Tibial artery (tissue), 4 donors: ENCODE measurements at regions not wholly inside any gene's neighbourhood (a gene's known extent, or its start where the extent isn't known, plus 50 kb on each side); places are given as distances from the start of the nearest gene placed in this dataset.

ENCODE experiments used
- DNase-seq, 2 donors: peaks; one replicate each; pipeline ENCODE4 v3.0.0-alpha.2; 2019
- H3K27ac ChIP-seq, 2 donors: fragments of 200-600 bp; sonication (generic) in 1 of 2; 1 replicate in 1 of 2; 2 replicates in 1 of 2; pipeline ENCODE4 v1.5.1; 2018 to 2019; ENCODE audit warnings: mild to moderate bottlenecking in 1 of 2
- H3K27me3 ChIP-seq, 2 donors: fragments of 200-600 bp; sonication (generic) in 1 of 2; one replicate each; pipeline versions ENCODE4 v1.5.1 to v1.6.0; 2016 to 2019
- H3K36me3 ChIP-seq, 3 donors: fragments of 200-600 bp; sonication (generic) in 2 of 3; one replicate each; pipeline ENCODE4 v1.5.1; 2016 to 2019; ENCODE audit warnings: mild to moderate bottlenecking in 2 of 3
- H3K4me1 ChIP-seq, 4 donors: fragments of 200-600 bp; sonication (generic) in 2 of 4; 1 replicate in 3 of 4; 2 replicates in 1 of 4; pipeline ENCODE4 v1.5.1; 2016 to 2019
- H3K4me3 ChIP-seq, 2 donors: fragments of 200-600 bp; sonication (generic) in 1 of 2; 1 replicate in 1 of 2; 2 replicates in 1 of 2; pipeline ENCODE4 v1.5.1; 2018 to 2019; ENCODE audit warnings: mild to moderate bottlenecking in 2 of 2
- H3K9me3 ChIP-seq, 3 donors: fragments of 200-600 bp; sonication (generic) in 1 of 3; one replicate each; pipeline ENCODE4 v1.5.1; 2016 to 2019
- intact Hi-C: fragments of 100-400 bp; cut with DNase I; formaldehyde crosslinking; loops from one replicate; pipeline ENCODE4 v1.15.0; 2023; ENCODE audit warnings: low total_unique reads
- TF ChIP-seq, protein P1 (sequence below), 2 experiments: fragments of 200-600 bp in 1 of 2; fragments of 450-650 bp in 1 of 2; IDR thresholded peaks; one replicate each; pipeline ENCODE4 v1.5.1; 2017 to 2019; ENCODE audit warnings: antibody characterized with exemption in 2 of 2, mild to moderate bottlenecking in 1 of 2, moderate library complexity in 1 of 2

DNA sequence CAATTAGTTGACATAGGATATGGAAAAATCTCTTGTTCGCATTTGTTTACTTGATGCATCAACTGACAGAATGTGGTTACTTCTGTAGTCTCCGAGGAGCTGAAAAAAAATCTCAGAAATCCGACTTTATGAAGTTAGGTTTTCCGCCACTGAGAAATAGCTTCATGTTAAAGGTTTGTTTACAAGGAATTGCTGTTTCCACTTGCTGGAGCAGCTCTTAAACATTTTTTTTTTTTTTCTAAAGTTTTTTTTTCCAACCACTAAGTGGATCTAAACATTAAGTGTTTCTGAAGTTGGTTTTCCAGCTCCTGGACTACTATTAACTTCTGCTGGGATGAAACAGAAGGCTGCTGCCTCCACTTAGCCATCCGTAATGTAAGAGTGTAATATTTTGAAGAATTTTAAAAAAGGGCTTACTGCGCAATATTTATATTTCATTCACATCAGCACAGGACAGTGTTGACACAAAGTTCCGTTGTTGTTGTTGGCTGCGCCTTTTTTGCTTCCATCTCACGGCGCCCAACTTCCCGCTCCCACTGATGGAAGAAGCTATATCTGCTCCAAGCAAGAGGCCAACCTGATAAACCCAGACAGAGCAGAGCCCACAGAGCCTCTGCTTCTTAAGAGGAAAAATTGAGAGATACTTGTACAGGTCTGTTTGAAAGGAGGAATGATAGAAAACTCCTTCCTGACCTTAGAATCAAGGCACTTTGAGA lies 167.7 kb upstream of the KCNJ16 start:
- Histone ChIP-seq H3K4me3 (no peak overlapping the region), H3K9me3 (no peaks in the 10 kb centered on the region), H3K4me1 (peaks cover 0 to 24% (median 3%) of the 10 kb centered on the region in 4 donors), H3K27me3 (no peaks in the 10 kb centered on the region), H3K27ac (no peak overlapping the region), H3K36me3 (no peaks in the 10 kb centered on the region)
- TF ChIP-seq, protein P1, sequence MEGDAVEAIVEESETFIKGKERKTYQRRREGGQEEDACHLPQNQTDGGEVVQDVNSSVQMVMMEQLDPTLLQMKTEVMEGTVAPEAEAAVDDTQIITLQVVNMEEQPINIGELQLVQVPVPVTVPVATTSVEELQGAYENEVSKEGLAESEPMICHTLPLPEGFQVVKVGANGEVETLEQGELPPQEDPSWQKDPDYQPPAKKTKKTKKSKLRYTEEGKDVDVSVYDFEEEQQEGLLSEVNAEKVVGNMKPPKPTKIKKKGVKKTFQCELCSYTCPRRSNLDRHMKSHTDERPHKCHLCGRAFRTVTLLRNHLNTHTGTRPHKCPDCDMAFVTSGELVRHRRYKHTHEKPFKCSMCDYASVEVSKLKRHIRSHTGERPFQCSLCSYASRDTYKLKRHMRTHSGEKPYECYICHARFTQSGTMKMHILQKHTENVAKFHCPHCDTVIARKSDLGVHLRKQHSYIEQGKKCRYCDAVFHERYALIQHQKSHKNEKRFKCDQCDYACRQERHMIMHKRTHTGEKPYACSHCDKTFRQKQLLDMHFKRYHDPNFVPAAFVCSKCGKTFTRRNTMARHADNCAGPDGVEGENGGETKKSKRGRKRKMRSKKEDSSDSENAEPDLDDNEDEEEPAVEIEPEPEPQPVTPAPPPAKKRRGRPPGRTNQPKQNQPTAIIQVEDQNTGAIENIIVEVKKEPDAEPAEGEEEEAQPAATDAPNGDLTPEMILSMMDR (IDR thresholded peaks at IDR 0.05) = no peak
- DNase-seq = no peak
- intact Hi-C loops = no loop called here

DNA sequence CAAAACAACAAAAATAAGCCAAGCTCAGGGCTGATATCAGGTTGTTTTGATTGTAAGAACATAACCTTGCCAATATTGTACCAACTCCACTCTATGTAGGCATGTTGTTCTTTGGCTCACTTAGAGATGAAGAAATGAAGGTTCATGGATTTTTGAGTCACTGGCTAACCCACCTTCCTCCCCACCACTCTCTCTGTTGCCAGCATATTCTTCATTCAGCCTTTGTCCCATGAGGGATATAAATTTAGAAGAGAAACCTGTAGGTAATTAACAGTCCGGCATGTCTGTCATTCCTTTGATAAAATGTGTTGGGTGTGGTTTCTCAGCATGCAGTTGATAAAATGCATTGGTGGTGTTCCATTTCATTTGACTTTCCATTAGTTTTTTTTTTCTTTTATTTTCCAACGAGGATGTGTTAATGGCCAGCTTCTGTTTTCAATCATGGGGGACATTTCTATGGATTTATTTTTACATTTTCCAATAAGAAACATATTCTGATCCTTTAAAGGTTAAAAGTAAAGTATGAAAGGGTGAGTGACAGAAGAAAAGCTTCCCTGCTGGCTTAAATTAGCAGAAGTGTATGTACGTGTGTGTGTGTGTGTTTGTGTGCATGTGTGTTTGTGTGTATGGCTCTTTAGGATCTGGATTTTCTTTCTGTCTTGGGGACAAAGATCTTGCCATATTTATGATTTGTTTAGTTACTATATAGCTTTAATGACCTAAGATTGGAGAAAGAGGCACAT lies 166.2 kb upstream of the KCNJ16 start:
- no peaks in the 10 kb centered on the region for H3K36me3 ChIP-seq
- intact Hi-C loops = no loop called here
- H3K4me3 ChIP-seq = no peak overlapping the region
- H3K27me3 ChIP-seq = no peaks in the 10 kb centered on the region
- no peak for DNase-seq
- no peak overlapping the region for H3K27ac ChIP-seq
- peaks cover 0 to 34% (median 10%) of the 10 kb centered on the region in 4 donors for H3K4me1 ChIP-seq
- H3K9me3 ChIP-seq = no peaks in the 10 kb centered on the region
- TF ChIP-seq, protein P1 (IDR thresholded peaks at IDR 0.05) = no peak

DNA sequence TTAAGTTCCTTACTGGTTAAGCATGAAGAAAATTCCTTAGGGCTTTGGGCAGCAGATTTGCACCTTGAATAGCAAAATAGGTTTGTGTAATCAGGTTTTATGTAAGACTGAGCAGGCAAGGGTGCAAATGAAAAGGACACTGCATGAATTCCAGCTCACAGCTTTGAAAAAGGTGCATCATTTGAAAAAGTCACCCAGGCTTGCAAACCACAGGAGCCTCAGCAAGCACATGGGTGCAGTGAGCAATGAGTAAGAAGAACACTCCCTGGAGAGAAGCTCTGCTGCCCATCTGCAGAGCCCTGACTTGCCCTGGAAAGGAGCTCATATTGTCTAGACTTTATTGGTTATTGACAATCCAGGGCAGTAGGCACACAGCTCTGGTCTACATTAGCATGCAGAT lies 165.6 kb upstream of the KCNJ16 start:
- H3K4me1 ChIP-seq = peaks cover 0 to 35% (median 11%) of the 10 kb centered on the region in 4 donors

DNA sequence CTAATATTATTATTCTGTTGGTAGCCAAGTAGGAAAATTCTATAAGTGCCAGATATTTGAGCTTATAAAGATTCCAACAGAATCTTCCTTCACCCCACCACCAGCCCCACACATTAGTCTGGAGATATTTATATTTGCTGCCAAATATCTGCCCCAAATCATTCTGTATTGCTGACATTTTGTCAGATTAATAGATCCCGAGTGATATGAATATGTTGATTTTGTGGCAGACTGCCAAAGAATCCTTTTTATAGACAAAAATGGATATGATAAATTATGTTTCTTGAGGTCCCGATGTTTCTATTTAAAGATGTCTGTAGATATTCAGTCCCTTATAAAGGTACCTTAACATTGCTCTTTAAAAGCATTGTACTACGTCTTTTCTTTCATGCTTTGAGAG lies 162.2 kb upstream of the KCNJ16 start:
- TF ChIP-seq, protein P1 (IDR thresholded peaks at IDR 0.05) = no peak
- peak overlapping the region; percentile 5 to 16 for H3K4me3 ChIP-seq
- H3K27me3 ChIP-seq = no peaks in the 10 kb centered on the region
- no peaks in the 10 kb centered on the region for H3K36me3 ChIP-seq
- peak overlapping the region; percentile 49 to 56 for H3K27ac ChIP-seq
- DNase-seq = no peak
- peaks cover 0 to 23% (median 8%) of the 10 kb centered on the region in 4 donors for H3K4me1 ChIP-seq
- no peaks in the 10 kb centered on the region for H3K9me3 ChIP-seq
- intact Hi-C loops = no loop called here

More for the DNA sequence above, 165.6 kb upstream of the KCNJ16 start:
- Histone ChIP-seq H3K36me3 (no peaks in the 10 kb centered on the region), H3K9me3 (no peaks in the 10 kb centered on the region), H3K27ac (no peak overlapping the region), H3K4me3 (no peak overlapping the region), H3K27me3 (no peaks in the 10 kb centered on the region)
- DNase-seq = no peak
- intact Hi-C loops = no loop called here
- TF ChIP-seq, protein P1 (IDR thresholded peaks at IDR 0.05) = no peak

DNA sequence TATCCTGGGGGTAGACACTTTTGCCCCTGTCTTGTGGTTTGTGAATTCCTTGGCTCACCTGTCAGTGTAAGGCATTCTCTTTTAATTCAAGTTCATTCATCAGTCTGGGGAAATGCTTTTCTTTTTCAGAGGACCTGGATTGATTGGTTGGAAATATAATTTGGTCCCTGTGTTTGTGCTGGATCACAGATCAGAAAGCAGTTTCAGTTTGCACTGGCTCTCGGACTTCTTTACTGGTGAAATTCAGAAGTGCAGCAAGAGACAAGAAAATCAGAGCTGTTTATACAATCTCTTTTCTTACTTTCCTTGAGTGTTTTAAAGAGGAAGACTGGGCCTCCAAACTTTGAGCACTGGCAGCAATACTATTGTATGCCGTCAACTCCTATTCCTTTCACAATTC lies 161.8 kb upstream of the KCNJ16 start:
- Histone ChIP-seq H3K4me3 (peak overlapping the region; percentile 5 to 16), H3K4me1 (peaks cover 0 to 19% (median 8%) of the 10 kb centered on the region in 4 donors), H3K36me3 (no peaks in the 10 kb centered on the region), H3K27me3 (no peaks in the 10 kb centered on the region), H3K9me3 (no peaks in the 10 kb centered on the region), H3K27ac (peak overlapping the region; percentile 49 to 56)
- DNase-seq = no peak
- TF ChIP-seq, protein P1 (IDR thresholded peaks at IDR 0.05) = peak; percentile 7 to 12
- intact Hi-C loops = no loop called here
